ENCODE measurements at regions not wholly inside any gene's neighbourhood (a gene's known extent, or its start where the extent isn't known, plus 50 kb on each side); places are given as distances from the start of the nearest gene placed in this dataset.

GRCh38 chr4:73929278-73929677 lies 52.5 kb downstream of the PF4 start:
- TF ChIP-seq POLR2A (IDR thresholded peaks at IDR 0.05) (no peak), CTCF (IDR thresholded peaks at IDR 0.05) (no peak)

GRCh38 chr4:73923631-73923937 lies 54.4 kb downstream of the CXCL1 start:
- TF ChIP-seq POLR2A (IDR thresholded peaks at IDR 0.05) (no peak), CTCF (IDR thresholded peaks at IDR 0.05) (no peak)
- Histone ChIP-seq H3K9me3 (no peaks in the 10 kb centered on the region), H3K27me3 (no peaks in the 10 kb centered on the region), H3K27ac (no peak overlapping the region), H3K4me3 (no peak overlapping the region), H3K4me1 (no peaks in the 10 kb centered on the region), H3K36me3 (no peaks in the 10 kb centered on the region)
- no peak for DNase-seq
- intact Hi-C loops (cut with DNase I; ENCODE audit: low total_unique reads) = no loop called here

More at GRCh38 chr4:73929278-73929677, 52.5 kb downstream of the PF4 start:
- H3K27ac ChIP-seq = no peak overlapping the region
- no peaks in the 10 kb centered on the region for H3K36me3 ChIP-seq
- no peaks in the 10 kb centered on the region for H3K4me1 ChIP-seq
- intact Hi-C loops (cut with DNase I; ENCODE audit: low total_unique reads) = no loop called here
- peaks cover 0 to 3% of the 10 kb centered on the region in 2 donors for H3K27me3 ChIP-seq
- H3K4me3 ChIP-seq = no peak overlapping the region
- no peaks in the 10 kb centered on the region for H3K9me3 ChIP-seq
- DNase-seq = no peak

- no peaks in the 10 kb centered on the region for H3K4me1 ChIP-seq
- TF ChIP-seq POLR2A (IDR thresholded peaks at IDR 0.05) = no peak
- TF ChIP-seq CTCF (IDR thresholded peaks at IDR 0.05) = peak in 2 of 4 experiments; percentile 6 to 22
- DNase-seq = no peak
- no peaks in the 10 kb centered on the region for H3K36me3 ChIP-seq
- no peak overlapping the region for H3K4me3 ChIP-seq
- intact Hi-C loops (cut with DNase I; ENCODE audit: low total_unique reads) = no loop called here
- H3K27me3 ChIP-seq = no peaks in the 10 kb centered on the region
- no peaks in the 10 kb centered on the region for H3K9me3 ChIP-seq
- no peak overlapping the region for H3K27ac ChIP-seq
Observed at GRCh38 chr4:73922766-73923630, 53.8 kb downstream of the CXCL1 start.

- Histone ChIP-seq H3K4me1 (no peaks in the 10 kb centered on the region), H3K27me3 (no peaks in the 10 kb centered on the region), H3K36me3 (no peaks in the 10 kb centered on the region), H3K27ac (no peak overlapping the region), H3K9me3 (no peaks in the 10 kb centered on the region), H3K4me3 (no peak overlapping the region)
- no peak for DNase-seq
- TF ChIP-seq CTCF (IDR thresholded peaks at IDR 0.05) (no peak), POLR2A (IDR thresholded peaks at IDR 0.05) (no peak)
- intact Hi-C loops (cut with DNase I; ENCODE audit: low total_unique reads) = no loop called here
Observed at GRCh38 chr4:73922317-73922716, 53.1 kb downstream of the CXCL1 start.

All from uterus (tissue), 3 donors.